Dedifferentiated amniotic fluid mesenchymal stem cell (primary cell): ENCODE measurements at regions not wholly inside any gene's neighbourhood (a gene's known extent, or its start where the extent isn't known, plus 50 kb on each side); places are given as distances from the start of the nearest gene placed in this dataset.
"Not testable (repeated sequence)": the region's sequence is repeated elsewhere in the genome, so short reads cannot be mapped to it uniquely, and the experiment has no call there.

Experiments
- DNase-seq: peaks from one replicate; pipeline ENCODE4 v3.0.0-alpha.2; 2016; ENCODE audit errors: extremely low spot score

- no peak for DNase-seq
These were observed 109.8 kb upstream of the HDX start for GRCh38 chrX:84611843-84612636.

DNA sequence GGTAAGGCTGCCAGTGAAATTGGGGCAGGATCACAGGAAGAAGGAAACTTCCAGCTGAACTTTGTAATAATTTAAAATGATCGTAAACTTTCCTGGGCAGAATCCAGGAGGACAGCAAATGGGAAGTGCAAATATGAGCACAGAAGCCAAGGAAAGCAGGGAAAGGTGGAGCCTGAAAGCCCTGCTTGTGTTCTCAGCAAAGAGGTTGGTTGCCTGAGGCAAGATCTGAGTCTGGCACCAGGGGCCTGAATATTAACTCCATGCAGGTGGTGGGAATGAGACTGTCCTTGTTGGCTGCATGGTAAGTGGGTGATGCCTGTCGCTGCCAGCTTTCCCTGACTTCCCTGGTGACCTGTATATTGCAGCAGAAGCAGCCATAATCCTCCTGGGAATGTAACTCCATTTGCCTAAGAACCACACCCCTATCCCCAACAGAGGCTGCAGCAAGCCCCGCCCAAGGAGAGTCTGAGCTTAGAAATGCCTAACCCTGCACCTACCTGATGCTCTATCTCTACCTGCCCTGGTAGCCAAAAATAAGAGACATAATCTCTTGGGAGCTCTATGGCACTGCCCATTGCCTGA, 132.0 kb upstream of the HDX start:
- no peak for DNase-seq

GRCh38 chrX:84666086-84666485, 163.8 kb upstream of the HDX start:
- DNase-seq: no peak

DNA sequence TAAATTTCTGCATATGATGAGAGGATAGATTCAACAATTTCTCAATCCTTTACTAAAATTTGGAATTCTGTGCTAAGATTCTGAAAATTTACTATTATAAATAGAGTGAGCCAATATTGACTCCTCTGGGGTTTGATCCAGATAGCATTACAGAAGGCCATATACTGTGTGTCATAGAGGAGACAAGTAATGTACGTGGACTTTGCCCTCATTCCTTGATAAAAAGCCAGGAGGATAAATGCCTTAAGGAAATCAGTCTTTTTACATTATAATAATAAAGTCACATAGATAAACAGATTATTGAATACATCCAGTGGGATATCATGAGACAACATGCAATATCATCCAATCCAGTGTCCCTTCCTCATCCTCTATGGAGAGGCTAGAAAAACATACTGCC, 188.0 kb upstream of the HDX start:
- DNase-seq: no peak

DNA sequence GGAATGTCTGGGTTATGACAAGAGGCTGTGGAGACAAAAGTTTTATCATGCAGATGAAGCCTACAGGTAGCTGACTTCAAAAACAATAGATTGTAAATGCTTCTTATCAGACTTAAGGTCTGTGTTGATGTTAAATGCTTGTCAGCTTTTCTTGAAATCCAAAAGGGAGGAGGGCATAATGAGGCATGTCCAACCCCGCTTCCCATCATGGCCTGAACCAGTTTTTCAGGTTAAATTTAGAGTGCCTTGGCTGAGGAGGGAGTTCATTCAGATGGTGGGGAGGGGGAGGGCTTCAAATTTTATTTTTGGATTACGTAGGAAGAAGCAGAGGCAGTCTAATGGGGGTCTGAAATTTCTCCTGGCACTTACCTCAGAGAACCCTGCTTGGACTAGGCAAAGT, 207.7 kb upstream of the HDX start:
- no peak for DNase-seq

DNA sequence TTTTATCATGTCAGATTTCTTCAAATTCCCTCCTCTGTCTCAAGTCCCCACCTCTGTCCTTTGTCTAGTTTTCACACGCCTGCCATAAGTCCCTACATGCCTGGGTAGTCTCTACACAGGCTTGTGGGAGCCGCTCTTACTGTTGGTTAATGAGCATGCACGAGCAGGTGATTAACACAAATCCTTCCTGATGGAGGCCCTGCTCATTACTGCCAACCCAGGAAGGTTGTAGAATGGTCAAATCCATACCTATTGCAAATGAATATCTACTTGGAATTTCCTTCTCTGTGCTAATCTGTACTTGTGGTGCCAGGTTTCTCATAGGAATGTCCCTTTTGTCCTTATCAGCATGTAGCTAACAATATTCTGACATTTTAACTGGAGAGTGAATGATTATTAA, 208.4 kb upstream of the HDX start:
- DNase-seq: no peak

DNA sequence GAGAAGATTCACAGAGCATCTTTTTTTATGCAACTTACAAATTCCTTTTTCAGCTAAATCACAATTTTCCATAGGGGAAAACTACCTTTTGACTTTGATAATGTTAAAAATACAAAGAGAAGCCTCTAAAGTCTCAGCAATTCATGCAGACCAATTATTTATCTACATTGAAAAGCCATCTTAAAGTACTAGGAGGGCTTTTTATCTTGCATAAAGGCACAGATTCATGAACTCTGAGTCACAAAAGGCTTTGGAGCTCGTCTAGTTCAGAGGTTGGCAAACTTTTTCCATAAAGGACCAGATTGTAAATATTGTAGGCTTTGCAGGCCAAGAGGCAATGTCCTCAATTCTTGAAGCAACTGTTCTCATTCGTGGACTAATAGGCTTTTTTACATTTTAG, 210.4 kb upstream of the HDX start:
- no peak for DNase-seq

DNA sequence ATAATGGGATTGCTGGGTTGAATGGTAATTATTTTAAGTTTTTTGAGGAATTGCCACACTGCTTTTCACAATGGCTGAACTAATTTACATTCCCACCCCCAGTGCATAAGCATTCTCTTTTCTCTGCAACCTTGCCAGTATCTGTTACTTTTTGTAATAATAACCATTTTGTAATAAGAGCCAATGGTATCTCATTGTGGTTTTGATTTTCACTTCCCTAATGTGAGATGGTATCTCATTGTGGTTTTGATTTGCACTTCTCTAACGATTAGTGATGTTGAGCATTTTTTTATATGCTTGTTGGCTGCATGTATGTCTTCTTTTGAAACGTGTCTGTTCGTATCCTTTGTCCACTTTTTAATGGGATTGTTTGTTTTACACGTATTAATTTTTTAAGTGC, 213.1 kb upstream of the HDX start:
- no peak for DNase-seq

- DNase-seq: no peak
These were observed 215.1 kb upstream of the HDX start for GRCh38 chrX:84717343-84717742.

- no peak for DNase-seq
These were observed 219.2 kb upstream of the HDX start for GRCh38 chrX:84721416-84721815.

- no peak for DNase-seq
These were observed 222.3 kb upstream of the HDX start for GRCh38 chrX:84724576-84724975.

- DNase-seq: no peak
These were observed 227.2 kb upstream of the HDX start for GRCh38 chrX:84729408-84729807.

DNA sequence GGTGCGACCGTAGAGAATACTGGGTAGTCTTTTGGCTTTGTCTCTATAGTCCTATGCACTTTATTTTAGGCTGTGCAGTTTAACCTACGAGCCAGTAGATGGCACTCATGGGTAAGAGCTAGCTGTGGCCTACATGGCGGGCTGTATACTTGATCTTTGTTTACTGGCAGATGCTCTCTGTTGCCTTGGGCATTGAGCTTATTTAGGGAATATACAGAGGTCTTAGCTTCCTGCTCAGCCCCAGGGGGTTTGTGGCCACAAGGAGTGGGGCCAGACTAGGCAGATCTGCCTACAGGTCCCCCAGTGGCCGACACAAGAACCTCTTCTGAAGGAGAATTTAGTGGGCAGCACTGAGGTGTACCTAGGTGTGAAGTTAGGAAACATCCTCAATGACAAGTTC, 227.6 kb upstream of the HDX start:
- DNase-seq: peak; percentile 27

GRCh38 chrX:84735025-84735424, 232.8 kb upstream of the HDX start:
- DNase-seq: no peak

- DNase-seq: peak; percentile 20
These were observed 235.2 kb upstream of the HDX start for GRCh38 chrX:84737471-84737871.

GRCh38 chrX:84747516-84747915, 245.3 kb upstream of the HDX start:
- no peak for DNase-seq

- no peak for DNase-seq
These were observed 246.9 kb upstream of the HDX start for GRCh38 chrX:84748965-84749656.

GRCh38 chrX:84760560-84760959, 243.1 kb upstream of the APOOL start:
- no peak for DNase-seq

DNA sequence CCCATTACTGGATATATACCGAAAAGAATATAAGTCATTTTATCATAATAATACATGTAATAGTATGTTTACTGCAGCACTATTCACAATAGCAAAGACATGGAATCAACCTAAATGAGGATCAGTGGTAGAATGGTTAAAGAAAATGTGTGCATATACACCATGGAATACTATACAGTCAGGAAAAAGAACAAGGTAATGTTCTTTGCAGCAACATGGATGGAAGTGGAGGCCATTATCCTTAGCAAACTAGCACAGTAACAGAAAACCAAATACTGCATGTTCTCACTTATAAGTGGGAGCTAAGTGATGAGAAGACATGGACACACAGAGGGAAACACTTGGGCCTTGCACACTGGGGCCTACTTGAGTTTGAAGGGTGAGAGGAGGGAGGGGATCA, 207.4 kb upstream of the APOOL start:
- DNase-seq: no peak

- DNase-seq: no peak
These were observed 172.8 kb upstream of the APOOL start for GRCh38 chrX:84830836-84831235.

DNA sequence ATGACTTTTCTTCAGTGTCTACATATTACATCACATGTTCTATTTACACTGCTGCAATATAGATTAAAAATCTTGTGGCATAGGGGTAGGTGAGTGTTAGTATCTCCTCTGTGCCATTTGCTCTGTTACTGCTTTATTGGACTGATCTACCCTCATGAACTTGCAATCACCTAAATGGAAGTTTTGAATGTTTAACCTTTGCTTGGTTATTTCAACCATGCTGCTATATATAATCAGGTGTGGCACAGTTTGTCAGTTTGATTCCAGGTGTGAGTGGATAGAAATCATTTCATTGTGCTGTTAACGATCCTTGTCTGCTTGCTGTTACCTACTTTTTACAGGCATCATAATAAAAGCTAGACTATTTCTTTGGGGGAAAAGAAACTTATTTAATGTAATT, 157.1 kb upstream of the APOOL start:
- not testable (repeated sequence) for DNase-seq

DNA sequence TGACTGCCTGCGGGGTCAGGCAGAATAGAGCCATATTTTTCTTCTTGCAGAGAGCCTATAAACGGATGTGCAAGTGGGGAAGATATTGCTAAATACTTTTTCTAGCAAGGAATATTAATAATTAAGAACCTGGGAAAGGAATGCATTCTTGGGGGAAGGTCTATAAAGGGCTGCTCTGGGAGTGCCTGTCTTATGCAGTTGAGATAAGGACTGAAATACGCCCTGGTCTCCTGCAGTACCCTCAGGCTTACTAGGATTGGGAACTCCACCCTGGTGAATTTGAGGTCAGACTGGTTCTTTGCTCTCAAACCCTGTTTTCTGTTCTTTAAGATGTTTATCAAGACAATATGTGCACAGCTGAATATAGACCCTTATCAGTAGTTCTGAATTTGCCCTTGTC, 152.5 kb upstream of the APOOL start:
- DNase-seq: not testable (repeated sequence)

- DNase-seq: not testable (repeated sequence)
These were observed 146.9 kb upstream of the APOOL start for GRCh38 chrX:84856791-84857190.
